ENCODE measurements at regions not wholly inside any gene's neighbourhood (a gene's known extent, or its start where the extent isn't known, plus 50 kb on each side); places are given as distances from the start of the nearest gene placed in this dataset.

DNA sequence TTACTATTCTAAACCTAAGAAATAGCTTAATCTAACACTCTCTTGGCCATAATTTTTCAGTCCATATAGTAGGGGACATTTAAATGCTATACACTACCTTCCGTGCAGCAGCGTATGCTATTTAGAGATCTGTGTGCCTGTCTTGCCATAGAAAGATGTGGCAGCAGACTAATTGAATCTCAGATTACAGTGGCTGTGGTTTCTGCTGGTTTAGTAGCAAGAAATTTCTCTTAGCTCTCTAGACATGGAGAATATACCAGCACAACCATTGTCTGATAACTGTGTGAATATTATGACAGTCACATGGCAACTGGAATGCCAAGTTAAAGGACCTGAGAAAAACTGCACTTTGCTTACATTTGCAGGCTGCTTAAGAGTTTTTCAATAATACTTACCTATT, 672.4 kb upstream of the MIR17HG start:
- no peak for DNase-seq
- H3K27me3 ChIP-seq (ENCODE audit: low read length): no peaks in the 10 kb centered on the region
- no peak for ATAC-seq
- no peak overlapping the region for H3K4me2 ChIP-seq (ENCODE audit: low read length)
- BruUV-seq (replicated peaks): no TSS peak
- H2AFZ ChIP-seq (ENCODE audit: low read length): no peak overlapping the region
- no peak overlapping the region for H3K4me3 ChIP-seq (ENCODE audit: low read length)
- H4K20me1 ChIP-seq (ENCODE audit: low read length): no peaks in the 10 kb centered on the region
- H3K27ac ChIP-seq (ENCODE audit: low read length): no peak overlapping the region
- H3K36me3 ChIP-seq (ENCODE audit: low read depth, low read length): no peaks in the 10 kb centered on the region
- TF ChIP-seq EZH2phosphoT487 (IDR thresholded peaks at IDR 0.05; ENCODE audit: borderline replicate concordance, low read length): no peak
- TF ChIP-seq, protein P1, sequence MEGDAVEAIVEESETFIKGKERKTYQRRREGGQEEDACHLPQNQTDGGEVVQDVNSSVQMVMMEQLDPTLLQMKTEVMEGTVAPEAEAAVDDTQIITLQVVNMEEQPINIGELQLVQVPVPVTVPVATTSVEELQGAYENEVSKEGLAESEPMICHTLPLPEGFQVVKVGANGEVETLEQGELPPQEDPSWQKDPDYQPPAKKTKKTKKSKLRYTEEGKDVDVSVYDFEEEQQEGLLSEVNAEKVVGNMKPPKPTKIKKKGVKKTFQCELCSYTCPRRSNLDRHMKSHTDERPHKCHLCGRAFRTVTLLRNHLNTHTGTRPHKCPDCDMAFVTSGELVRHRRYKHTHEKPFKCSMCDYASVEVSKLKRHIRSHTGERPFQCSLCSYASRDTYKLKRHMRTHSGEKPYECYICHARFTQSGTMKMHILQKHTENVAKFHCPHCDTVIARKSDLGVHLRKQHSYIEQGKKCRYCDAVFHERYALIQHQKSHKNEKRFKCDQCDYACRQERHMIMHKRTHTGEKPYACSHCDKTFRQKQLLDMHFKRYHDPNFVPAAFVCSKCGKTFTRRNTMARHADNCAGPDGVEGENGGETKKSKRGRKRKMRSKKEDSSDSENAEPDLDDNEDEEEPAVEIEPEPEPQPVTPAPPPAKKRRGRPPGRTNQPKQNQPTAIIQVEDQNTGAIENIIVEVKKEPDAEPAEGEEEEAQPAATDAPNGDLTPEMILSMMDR (conservative IDR thresholded peaks at IDR 0.05; ENCODE audit: low read depth, low read length): no peak
- no peak overlapping the region for H3K9ac ChIP-seq (ENCODE audit: low read length)
- no peaks in the 10 kb centered on the region for H3K79me2 ChIP-seq (ENCODE audit: low read length)
- no peaks in the 10 kb centered on the region for H3F3A ChIP-seq (ENCODE audit: low read length, unreplicated experiment)
- H3K9me3 ChIP-seq (ENCODE audit: low read length): no peaks in the 10 kb centered on the region
- intact Hi-C loops (cut with micrococcal nuclease): loop anchor here (10.0 kb wide), 1 partner anchor 190 kb away; no protein-coding TSS in a partner anchor
- no peaks in the 10 kb centered on the region for H3K9me2 ChIP-seq (replicated peaks; ENCODE audit: low read length)
- ChIA-PET CTCF (no interaction called here), POLR2A (ENCODE audit: unreplicated experiment) (no interaction called here)
- no peaks in the 10 kb centered on the region for H3K4me1 ChIP-seq (ENCODE audit: insufficient read depth, low read length)

DNA sequence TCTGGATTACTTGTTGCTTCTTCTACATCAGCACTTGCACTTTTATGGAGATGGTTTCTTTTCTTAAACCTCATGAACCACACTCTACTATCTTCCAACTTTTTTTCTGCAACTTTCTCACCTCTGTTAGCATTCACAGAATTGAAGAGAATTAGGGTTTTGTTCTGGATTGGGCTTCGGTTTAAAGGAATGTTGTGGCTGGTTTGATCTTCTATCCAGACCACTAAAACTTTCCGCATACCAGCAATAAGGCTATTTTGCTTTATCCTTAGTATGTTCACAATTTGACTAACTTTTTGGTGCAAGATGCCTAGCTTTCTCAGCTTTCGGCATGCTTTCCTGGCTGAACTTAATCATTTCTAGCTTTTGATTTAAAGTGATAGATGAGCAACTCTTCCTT, 666.7 kb upstream of the MIR17HG start:
- Histone ChIP-seq H3K27me3 (ENCODE audit: low read length) (no peaks in the 10 kb centered on the region), H3K36me3 (ENCODE audit: low read depth, low read length) (no peaks in the 10 kb centered on the region), H3K4me1 (ENCODE audit: insufficient read depth, low read length) (peaks cover 4% of the 10 kb centered on the region), H3F3A (ENCODE audit: low read length, unreplicated experiment) (no peaks in the 10 kb centered on the region), H3K4me3 (ENCODE audit: low read length) (no peak overlapping the region), H3K27ac (ENCODE audit: low read length) (no peak overlapping the region), H3K79me2 (ENCODE audit: low read length) (no peaks in the 10 kb centered on the region), H2AFZ (ENCODE audit: low read length) (no peak overlapping the region), H3K9ac (ENCODE audit: low read length) (no peak overlapping the region), H4K20me1 (ENCODE audit: low read length) (no peaks in the 10 kb centered on the region), H3K9me3 (ENCODE audit: low read length) (no peaks in the 10 kb centered on the region), H3K4me2 (ENCODE audit: low read length) (no peak overlapping the region), H3K9me2 (replicated peaks; ENCODE audit: low read length) (no peaks in the 10 kb centered on the region)
- intact Hi-C loops (cut with micrococcal nuclease): no loop called here
- ChIA-PET POLR2A (ENCODE audit: unreplicated experiment) (no interaction called here), CTCF (no interaction called here)
- ATAC-seq (no peak), DNase-seq (no peak)
- no TSS peak for BruUV-seq (replicated peaks)
- TF ChIP-seq EZH2phosphoT487 (IDR thresholded peaks at IDR 0.05; ENCODE audit: borderline replicate concordance, low read length) (no peak), EZH2 (IDR thresholded peaks at IDR 0.05; ENCODE audit: low read length, unreplicated experiment) (no peak)
- TF ChIP-seq, protein P1 (conservative IDR thresholded peaks at IDR 0.05; ENCODE audit: low read depth, low read length): no peak

DNA sequence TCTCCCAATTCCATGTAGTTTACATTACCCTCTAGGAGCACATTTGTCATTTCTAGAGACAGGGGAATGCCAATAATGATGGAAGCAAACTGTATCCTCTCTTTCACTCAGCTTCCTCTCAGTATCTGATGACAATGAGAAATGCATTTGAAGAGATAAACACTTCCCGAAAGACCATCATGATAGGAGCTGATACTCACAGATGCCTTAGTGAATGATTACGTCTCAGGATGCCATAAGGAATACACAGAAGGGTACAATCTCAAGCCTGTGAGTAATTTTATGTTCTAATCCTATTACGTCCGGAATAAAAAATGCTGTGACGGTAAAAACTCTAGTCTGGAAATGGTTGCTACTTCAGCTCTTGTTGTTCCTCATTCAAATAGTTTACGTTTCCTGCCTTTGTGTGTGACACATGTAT, 663.8 kb upstream of the MIR17HG start:
- no TSS peak for BruUV-seq (replicated peaks)
- no peaks in the 10 kb centered on the region for H3F3A ChIP-seq (ENCODE audit: low read length, unreplicated experiment)
- H3K27ac ChIP-seq (ENCODE audit: low read length): no peak overlapping the region
- peaks cover 13% of the 10 kb centered on the region for H3K4me1 ChIP-seq (ENCODE audit: insufficient read depth, low read length)
- H3K79me2 ChIP-seq (ENCODE audit: low read length): no peaks in the 10 kb centered on the region
- ATAC-seq: no peak
- no peaks in the 10 kb centered on the region for H4K20me1 ChIP-seq (ENCODE audit: low read length)
- CTCF ChIA-PET: interaction anchor here (0.6 kb wide), 1 partner anchor 43 kb away, joined by 7 read pairs; no protein-coding TSS in a partner anchor
- H3K36me3 ChIP-seq (ENCODE audit: low read depth, low read length): no peaks in the 10 kb centered on the region
- no peaks in the 10 kb centered on the region for H3K9me3 ChIP-seq (ENCODE audit: low read length)
- no peak overlapping the region for H3K9ac ChIP-seq (ENCODE audit: low read length)
- TF ChIP-seq, protein P1 (conservative IDR thresholded peaks at IDR 0.05; ENCODE audit: low read depth, low read length): no peak
- TF ChIP-seq EZH2 (IDR thresholded peaks at IDR 0.05; ENCODE audit: low read length, unreplicated experiment) (no peak), EZH2phosphoT487 (IDR thresholded peaks at IDR 0.05; ENCODE audit: borderline replicate concordance, low read length) (no peak)
- intact Hi-C loops (cut with micrococcal nuclease): no loop called here
- H3K9me2 ChIP-seq (replicated peaks; ENCODE audit: low read length): no peaks in the 10 kb centered on the region
- H3K4me2 ChIP-seq (ENCODE audit: low read length): no peak overlapping the region
- no peak for DNase-seq
- H3K4me3 ChIP-seq (ENCODE audit: low read length): no peak overlapping the region
- H3K27me3 ChIP-seq (ENCODE audit: low read length): no peaks in the 10 kb centered on the region
- no peak overlapping the region for H2AFZ ChIP-seq (ENCODE audit: low read length)
- POLR2A ChIA-PET (ENCODE audit: unreplicated experiment): no interaction called here
